Activated CD8-positive, alpha-beta memory T cell treated with anti-CD3 and anti-CD28 coated beads, Interleukin-2, amount 50 U/mL, for 24 hours (primary cell): ENCODE measurements at regions not wholly inside any gene's neighbourhood (a gene's known extent, or its start where the extent isn't known, plus 50 kb on each side); places are given as distances from the start of the nearest gene placed in this dataset.

Experiments used
- DNase-seq: peaks from one replicate; pipeline ENCODE4 v3.0.0-alpha.2; 2020; ENCODE audit errors: extremely low read depth

DNA sequence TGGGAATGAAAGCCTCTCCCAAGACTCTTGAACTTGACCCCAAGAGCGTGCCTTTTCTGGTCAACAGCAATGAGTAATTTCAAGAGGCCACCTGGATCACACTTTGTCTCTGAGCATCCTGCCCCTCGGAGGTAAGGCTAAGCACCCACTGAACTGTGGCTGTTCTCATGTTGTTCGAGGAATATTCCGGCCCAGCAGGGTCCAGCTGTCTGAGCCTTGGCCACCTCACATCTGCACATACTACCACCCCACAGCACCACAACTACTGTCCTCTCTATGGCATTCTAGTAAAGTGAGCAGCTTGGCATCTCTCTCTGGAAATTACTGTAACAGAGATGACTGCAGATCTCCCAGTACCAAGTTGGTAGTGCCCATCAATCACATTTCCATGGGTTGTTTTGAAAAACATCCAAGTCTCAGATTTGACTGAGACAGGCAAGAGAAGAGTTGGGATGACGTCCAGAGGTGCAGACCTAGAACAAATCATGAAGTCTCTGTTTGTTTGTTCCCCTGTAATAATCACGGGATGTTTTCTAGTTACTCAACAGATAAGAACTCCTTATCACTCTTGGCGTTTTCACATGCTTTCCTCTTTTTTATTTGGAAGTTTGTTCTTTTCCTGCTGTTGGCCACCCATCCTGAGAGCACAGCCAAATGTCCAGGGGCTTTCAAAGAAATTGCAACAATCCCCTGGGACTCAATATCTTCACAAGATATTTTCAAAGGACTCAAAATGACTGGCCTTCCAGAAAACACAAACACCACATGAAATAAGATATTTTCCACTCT is 336.0 kb upstream of the TNP1 start:
- DNase-seq, result no peak

DNA sequence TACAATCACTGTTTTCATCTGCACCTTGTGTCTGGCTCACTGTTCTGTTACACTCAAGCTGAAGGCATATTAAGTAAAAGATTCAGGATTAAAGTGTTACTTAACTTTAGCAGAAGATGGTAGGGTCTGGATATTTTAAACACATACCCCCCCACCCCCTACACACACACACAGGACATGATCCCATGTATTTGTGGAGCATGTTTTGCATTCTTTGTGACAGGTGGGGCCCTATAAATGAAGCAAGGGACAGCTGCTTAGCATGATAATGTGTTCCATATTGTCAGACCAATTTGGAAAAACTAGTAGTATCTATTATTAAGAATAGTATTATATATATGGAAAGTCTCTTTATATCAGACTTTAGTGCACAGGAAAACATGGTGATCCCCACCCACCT is 335.2 kb upstream of the TNP1 start:
- DNase-seq, result no peak

DNA sequence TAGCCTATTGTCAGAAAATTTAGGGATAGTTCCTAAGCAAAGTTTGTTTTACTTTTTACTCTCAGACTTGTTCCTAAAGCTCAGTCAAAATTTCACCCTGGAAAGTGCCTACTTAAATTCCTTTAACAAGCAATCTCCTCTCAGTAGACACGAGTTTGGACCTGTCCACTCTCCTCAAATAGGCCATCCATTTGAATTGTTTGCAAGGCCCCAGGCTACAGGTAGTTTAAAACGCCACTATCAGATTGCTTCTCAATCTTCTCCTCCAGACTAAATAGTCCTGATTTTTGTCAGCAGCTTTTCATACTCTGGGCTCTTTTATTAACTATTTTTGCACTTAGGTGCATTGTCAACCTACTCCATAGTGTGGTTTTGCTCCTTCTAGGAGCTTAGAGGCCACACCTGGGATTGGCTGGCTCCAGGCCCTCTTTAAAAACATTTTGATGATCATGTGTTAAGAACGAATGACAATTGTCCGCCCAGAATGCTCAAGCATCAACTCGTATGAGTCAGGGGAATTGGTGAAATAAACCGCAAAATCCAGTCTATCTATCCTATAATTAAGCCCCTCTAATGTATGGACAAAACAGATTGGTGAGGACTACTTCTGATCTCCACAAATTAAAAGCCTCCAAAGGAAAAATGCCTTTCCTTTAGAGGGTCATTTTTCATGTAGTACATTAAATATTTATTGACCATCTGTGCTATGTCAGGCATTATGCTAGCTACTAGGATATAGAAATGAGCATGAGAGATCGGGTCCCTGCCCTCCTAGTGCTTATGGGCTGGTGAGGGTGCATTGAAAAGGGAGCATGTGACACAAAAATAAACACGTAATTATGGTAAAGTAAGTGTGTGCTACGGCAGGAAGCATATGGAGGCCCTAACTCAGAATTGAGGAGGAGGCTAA is 333.8 kb upstream of the TNP1 start:
- DNase-seq, result no peak

DNA sequence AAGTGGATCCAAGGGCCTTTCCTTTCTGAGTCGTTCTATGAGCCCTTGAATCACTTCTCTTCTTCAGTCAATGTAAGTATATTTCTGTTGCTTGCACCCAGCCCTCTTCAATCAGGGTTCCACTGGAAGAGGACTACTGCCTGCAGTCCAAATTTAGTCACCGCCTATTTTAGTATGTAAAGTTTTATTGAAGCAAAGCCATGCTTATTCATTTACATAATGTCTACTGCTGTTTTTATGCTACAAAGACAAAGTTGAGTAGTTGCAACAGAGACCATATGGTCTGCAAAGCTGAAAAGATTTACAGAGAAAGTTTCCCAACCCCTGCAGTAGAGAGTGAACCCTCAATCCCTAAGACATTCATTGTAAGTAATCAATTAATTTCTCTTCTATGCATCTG is 332.5 kb upstream of the TNP1 start:
- no peak for DNase-seq

DNA sequence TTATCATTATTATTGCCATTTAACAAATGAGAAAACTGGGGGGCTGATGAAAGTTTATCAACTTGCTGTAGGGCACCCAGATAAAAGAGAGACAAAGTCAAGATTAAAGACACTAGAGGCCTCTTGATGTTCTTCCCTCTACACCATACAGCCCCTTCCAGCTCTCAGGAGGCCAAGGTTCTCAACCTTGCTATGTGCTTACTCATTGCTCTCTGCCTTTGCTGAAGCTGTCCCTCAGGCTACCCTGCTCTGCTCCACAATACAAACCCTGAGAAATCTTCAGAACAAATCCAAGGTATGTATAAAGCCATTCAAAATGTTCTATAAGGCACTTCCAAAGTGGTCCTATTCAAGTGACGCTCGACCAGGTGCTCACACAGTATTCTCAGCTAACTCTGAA is 329.9 kb upstream of the TNP1 start:
- DNase-seq, result no peak

DNA sequence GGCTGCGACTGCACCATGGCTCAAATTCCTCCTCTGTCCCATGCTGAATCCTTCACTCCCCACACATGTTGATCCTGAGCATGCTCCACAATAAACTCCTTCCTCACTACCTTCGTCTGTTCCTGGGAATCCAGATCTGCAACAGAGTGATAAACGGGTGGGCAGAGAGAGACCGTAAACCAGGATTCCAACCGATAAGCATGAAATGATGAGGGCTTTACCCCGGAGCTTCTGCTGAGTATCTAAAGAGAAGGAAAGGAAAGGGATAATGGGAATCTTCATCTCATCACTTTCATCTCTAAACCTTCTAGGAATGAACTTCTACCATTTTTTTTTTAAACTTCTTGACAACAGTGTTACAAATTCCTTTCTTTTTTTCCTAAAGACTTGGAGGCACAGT is 329.3 kb upstream of the TNP1 start:
- no peak for DNase-seq

DNA sequence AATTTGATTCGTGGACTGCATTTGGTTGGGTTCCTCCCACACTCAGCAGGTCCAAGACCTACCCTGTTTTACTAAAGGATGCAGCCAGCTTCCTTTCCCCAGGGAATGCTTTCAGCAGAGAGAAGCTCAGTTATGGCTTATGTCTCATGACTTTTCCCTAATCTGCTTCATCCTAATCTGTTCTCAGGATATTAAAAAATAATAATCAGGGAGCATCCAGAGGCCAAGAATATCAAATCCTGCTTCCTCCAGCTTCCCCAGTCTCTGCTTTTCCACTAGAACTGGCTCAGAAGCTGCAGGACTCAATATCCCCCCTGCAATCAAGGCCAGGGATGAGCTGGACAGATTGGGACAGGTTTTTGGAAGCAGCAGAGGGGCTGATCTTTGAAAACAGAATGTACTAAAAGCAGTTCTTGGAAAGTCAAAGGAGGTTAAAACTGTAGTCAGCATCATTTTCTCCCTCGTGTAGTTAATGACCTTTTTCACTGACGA is 326.9 kb upstream of the TNP1 start:
- no peak for DNase-seq

DNA sequence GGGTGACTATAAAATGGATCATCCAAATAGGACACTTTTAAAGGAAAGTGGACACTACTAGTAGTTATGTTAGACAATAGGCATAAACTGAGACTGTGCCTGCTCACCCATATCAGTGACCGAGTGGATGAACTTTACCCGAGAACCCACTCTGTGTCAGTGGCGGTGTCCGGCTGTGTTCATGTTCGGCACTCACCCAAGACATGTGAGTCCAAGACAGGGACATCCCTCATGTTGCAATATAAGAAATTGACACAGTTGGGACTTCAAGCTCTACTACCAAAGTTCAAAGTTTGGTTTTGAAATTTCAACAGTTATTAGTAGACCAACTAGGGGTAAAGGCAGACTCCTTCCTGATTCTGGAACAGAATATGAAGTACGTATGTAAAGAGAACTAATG is 326.3 kb upstream of the TNP1 start:
- no peak for DNase-seq

DNA sequence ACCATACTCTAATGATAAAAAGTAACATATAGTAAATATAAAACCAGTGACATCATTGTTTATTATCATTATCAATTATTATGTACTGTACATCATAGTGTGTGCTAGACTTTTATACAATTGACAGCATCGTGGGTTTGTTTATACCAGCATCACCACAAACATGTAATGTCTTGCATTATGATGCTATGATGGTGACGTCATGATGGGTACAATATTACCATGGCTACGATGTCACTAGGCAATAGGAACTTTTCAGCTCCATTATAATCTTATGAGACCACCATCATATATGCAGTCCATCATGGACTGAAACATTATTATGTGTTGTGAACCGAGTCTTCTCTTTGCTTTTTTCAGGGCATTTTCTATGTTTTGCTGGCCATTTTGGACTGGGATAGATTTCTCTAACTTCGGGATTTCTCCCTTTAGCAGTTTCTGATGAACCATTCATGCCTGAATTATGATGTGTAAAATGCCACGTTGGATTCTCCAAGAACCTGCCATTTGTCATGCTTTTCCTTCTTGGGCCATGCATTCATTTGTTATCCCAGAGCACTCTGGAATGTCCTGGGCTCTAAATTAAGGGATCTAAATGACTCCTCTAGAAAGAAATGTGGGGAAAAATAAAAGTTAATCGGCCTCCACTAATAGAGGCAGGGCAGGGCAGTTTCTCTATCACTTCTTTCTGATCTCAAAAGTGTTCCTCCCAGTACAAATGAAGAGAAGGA is 325.6 kb upstream of the TNP1 start:
- DNase-seq, result no peak

DNA sequence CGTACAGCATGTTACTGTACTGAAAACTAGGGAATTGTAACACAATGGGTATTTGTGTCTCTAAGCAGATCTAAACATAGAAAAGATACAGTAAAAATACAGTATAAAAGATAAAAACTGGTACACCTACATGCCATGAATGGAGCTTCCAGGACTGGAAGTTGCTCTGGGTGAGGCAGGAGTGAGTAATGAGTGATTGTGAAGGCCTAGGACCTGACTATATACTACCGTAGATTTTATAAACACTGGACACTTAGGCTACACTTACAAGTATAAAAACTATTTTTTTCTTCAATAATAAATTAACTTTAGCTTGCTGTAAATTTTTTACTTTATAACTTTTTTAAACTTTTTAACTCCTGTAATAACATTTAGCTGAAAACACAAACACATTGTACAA is 324.4 kb upstream of the TNP1 start:
- no peak for DNase-seq

DNA sequence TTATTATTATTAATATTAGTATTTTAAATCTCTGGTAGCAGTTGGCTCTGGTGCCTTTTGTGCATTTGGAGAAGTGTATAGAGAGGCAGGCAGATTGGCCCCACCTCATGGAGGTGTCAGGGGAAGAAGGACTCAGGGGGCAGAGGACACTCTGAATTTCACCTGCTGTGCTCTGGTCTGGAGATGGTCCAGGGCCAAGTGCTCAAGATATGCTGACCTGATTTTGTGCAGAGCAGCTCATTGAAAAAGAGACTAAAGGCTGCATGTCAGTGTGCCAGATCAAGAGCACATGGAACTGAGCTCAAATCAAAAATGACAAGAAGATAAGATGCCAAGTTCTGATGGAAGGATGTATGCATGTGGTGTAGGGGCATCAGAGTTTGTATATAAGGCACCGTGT is 323.6 kb upstream of the TNP1 start:
- no peak for DNase-seq

DNA sequence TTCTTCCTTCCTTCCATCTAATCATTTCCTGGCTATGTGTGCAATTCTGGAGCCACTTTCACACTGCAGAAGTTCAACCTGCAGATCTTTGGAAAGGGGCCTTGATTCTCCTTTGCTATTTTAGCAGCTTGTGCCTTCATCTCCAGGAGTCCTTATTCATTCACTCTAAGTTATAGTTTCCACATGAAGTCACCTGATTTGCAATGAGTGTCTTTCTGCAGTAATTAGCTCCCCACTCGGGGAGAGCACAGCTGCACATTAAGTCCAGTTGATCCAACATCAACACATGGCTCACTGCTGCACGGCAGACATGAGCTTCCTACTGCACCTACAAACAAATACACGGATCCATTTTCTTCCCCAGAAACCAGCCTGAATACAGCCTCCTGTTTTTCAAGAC is 323.1 kb upstream of the TNP1 start:
- DNase-seq, result no peak

DNA sequence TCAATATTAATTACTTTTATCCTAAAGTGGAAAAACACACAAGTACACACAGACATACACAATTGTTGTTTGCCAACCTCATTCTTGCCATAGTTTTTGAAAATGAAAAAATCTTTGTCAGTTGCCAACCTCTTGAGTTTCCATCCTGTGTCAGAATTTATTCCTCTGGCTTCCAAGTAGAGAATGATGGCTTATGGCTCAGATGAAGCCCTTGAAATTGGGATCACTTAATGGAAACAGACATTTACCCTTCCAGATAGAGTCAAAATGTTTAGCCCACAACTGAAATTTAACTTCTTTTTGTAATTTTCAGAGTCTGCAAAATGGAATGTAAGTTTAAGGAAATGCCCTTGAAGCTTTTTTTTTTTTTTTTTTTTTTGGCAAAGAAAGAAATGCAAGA is 321.6 kb upstream of the TNP1 start:
- DNase-seq, result no peak

DNA sequence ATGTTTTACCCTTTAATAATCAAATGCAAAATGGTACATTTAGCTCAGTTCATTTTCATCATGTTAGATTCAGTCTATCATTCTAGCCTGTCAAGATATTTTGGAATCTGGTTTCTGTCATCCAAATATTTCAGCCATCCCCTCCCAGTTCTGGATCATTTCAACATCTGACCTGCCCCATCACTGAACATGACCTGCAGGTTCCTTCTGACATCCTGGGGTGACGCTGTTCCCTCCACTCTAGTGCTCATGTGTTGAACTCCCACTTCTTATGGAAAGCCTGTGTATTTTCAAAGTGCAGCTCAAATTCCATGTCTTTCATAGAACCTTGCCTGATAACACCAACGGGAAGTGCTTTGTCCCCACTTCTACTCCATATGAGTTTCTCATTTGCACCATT is 320.0 kb upstream of the TNP1 start:
- no peak for DNase-seq

DNA sequence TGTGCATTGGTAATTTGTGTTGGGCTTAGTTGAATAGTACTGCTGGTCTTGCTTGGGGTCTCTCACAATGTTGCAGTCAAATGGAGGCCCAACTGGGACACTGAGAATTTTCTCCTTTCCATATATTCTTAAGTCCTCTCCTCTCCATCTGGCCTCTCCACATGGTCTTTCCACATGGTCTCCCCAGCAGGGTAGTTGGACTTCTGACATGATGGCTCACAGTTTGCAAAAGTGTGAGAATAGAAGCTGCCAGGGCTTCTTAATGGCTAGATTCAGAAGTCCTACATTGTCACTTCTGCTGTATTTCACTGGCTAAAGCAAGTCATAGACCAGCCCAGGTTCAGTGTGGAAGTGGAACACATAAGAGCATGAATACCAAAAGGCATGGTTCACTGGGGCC is 318.5 kb upstream of the TNP1 start:
- DNase-seq, result no peak

DNA sequence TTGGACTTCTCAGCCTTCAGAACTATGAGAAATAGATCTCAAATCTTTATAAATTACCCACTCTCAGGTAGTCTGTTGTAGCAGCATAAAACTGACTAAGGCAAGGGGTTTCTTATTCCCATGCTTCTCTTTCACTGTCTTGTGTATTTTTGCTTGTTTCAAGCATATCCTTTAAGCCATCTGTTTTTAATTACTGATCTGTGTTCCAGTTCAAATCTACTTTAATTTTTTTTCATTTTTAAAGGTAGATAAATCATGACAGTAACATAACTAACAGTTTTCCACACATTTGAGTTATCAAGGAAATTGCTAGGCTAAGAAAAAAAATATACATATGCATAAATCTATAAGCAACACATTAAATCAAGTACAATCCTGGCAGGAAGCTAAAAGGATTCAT is 317.9 kb upstream of the TNP1 start:
- no peak for DNase-seq

DNA sequence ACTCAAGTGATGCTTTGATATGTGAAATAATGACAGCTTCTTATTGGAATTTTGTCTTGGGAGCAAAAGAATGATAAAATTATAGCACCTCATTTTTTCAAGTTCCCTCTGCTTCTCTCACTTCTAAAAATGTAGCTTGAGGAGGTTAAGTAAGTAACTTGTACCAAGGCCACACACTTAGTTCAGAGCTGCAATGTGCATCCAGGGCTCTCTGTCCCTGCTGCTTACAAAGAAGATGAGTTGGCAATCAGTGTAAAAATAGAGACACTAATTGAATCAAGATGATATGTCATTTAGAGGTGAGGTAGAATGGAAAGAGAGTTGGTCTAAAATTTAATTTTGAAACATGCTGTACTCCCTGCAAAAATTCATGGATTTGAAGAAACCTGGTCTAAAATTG is 312.0 kb upstream of the TNP1 start:
- no peak for DNase-seq

DNA sequence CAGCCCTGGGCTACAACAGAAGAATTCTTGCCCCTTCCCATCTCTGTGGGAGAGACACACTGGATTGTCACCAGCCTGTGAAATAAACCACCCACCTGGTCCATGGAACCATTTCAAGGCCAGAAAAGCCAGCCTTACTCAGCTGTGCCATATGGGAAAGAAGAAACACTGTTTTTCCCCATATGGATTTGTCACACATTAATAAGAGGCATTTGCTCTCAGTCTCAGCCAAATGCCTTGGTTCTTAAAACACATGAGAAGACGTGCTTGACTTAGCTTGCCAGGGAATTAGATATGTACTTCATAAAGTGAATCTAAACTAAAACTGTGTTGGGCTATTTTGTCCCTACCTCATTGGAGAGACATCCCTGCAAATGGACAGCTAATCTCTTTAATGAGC is 308.6 kb upstream of the TNP1 start:
- no peak for DNase-seq

DNA sequence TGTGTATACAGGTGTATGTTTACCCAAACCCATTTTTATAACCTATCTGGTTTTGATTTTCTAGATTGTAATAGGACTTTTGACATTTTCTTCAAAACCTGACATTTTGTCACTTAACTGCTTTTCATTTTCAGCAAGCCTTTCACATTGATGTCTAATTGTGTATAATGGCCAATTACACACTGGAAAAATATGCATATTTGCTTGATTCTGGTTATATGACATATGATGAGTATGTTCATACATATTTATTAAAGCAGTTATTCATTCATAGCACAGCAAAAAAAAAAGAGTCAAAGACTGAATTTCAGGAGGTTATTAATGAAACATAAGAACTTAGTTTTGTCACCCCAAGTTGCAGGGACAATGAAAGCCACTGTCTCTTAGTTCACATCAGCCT is 307.7 kb upstream of the TNP1 start:
- DNase-seq, result no peak

DNA sequence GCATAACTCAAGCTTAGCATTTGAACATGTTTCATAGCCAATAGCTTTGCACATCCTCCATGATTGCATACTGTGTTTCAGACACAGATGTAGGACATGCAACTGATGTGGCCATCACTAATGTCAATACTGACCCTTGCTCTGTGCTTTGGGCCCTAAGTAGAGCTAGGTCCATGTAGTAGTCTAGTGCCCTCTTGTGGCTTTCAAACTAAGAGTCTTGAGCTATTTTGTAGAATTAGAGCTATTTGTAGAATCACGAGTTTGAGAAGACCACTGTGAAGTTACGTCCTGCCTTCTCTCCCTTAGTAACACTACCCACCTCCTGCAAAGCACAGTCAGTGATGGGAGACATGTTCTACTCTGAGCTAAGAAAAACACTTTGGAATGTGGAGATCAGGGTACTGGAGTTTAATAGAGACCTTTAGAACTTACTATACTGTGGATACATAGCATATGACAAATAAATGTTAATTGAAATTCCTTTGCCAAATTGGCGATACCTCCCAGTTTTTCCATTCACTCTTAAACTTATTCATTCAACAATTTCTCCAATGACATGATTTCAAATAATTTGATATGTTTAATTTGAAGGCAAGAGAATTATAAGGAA is 306.5 kb upstream of the TNP1 start:
- DNase-seq, result no peak

DNA sequence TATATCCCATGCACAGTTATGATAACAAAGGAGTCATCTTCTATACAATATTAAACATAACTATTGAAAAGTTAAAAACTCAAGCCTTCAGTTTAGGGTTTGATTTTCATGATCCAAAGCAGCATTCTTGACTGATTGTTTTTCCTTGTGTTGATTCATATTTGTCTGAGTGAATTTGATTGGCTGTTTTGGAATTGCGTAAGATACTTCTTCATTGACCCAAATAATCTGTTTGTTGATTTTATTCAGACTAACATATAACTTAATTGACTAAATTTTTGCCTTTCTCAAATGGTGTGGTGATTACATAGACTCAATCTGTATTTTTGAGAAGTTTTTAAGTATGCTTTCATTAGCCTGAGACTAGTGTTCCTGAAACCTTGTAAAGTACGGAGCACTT is 305.7 kb upstream of the TNP1 start:
- no peak for DNase-seq

DNA sequence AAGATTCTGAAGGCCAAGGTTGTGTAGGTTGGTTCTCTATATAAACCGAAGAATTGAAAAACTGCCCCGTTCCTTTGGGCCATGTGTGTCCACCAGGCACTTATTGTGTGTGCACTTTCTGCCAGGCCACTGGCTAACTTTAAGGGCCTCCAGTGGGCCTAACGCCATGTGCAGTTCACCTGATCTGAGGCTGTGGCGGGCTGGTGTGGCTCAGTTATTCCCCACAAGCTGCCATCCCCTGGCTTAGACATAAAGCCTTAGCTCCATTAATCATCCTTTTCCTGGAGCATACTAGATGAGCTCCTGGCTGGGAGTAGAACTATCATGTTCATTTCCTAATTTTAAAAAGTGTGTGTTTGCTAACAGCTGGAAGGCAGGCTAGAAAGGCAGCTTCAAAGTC is 304.1 kb upstream of the TNP1 start:
- no peak for DNase-seq
